PC-3 (cell line): ENCODE measurements at regions not wholly inside any gene's neighbourhood (a gene's known extent, or its start where the extent isn't known, plus 50 kb on each side); places are given as distances from the start of the nearest gene placed in this dataset.

Source experiments
- EZH2 ChIP-seq: fragments of 300-600 bp; sonication (generic); IDR thresholded peaks from one replicate; pipeline ENCODE4 v1.6.1; 2017; ENCODE audit warnings: antibody characterized with exemption, mild to moderate bottlenecking, low read length; ENCODE audit not compliant: unreplicated experiment
- TF ChIP-seq, protein P1 (sequence below): fragments of 300-600 bp; sonication (generic); conservative IDR thresholded peaks from 2 replicates; pipeline ENCODE4 v1.5.1; 2017; ENCODE audit warnings: antibody characterized with exemption, low read depth, mild to moderate bottlenecking, low read length

DNA sequence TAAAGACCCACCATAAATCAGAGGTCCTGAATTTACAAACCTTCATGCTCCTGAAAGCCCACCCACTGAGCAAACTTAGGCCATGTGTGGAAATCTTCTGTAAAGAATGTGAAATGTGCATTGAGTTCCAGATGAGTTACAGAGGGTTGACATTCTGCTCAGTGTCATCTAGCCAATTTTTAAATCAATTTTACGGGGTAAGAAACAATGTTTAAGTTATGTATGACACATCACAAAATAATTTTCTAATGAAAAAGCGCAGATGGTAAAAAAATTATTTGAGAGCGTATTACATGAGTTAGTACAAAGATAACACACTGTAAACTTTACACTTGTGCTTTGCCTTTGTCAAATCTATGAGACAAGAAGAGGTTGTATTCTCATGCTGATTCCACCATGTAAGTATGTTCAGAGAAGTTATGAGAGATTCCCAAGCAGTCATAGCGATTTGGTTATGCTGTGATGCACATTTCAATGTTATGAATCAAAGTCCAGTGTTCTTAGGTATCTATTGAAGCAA, 446.3 kb downstream of the ADCYAP1 start:
- TF ChIP-seq, protein P1, sequence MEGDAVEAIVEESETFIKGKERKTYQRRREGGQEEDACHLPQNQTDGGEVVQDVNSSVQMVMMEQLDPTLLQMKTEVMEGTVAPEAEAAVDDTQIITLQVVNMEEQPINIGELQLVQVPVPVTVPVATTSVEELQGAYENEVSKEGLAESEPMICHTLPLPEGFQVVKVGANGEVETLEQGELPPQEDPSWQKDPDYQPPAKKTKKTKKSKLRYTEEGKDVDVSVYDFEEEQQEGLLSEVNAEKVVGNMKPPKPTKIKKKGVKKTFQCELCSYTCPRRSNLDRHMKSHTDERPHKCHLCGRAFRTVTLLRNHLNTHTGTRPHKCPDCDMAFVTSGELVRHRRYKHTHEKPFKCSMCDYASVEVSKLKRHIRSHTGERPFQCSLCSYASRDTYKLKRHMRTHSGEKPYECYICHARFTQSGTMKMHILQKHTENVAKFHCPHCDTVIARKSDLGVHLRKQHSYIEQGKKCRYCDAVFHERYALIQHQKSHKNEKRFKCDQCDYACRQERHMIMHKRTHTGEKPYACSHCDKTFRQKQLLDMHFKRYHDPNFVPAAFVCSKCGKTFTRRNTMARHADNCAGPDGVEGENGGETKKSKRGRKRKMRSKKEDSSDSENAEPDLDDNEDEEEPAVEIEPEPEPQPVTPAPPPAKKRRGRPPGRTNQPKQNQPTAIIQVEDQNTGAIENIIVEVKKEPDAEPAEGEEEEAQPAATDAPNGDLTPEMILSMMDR: no peak
- TF ChIP-seq EZH2: no peak
